ENCODE measurements at regions not wholly inside any gene's neighbourhood (a gene's known extent, or its start where the extent isn't known, plus 50 kb on each side); places are given as distances from the start of the nearest gene placed in this dataset.

- 47% methylated on average over 3 of the region's 3 CpGs for WGBS (ENCODE audit: insufficient coverage, insufficient replicate concordance, low lambda C conversion rate, missing lambda C conversion rate)
- in situ Hi-C loops (cut with MboI), result no loop called here
Measured at GRCh38 chr3:35198857-35199256, 440.5 kb upstream of the ARPP21 start.

GRCh38 chr3:35200056-35200455 is 439.3 kb upstream of the ARPP21 start:
- ATAC-seq (no peak), FAIRE-seq (no peak), DNase-seq (ENCODE audit: low read depth, low spot score) (no peak)
- Histone ChIP-seq H3K9ac (ENCODE audit: control insufficient read depth, insufficient read depth, low read length) (no peak overlapping the region), H2AFZ (ENCODE audit: control insufficient read depth, low read depth, low read length) (no peak overlapping the region), H3K4me1 (ENCODE audit: control insufficient read depth, insufficient read depth, low read length) (no peaks in the 10 kb centered on the region), H3K4me3 (no peak overlapping the region), H3K79me2 (ENCODE audit: control insufficient read depth, insufficient read depth, low read length) (no peaks in the 10 kb centered on the region), H4K20me1 (ENCODE audit: control insufficient read depth, insufficient read depth) (no peaks in the 10 kb centered on the region), H3K4me2 (ENCODE audit: control insufficient read depth, insufficient read depth) (no peak overlapping the region), H3K36me3 (ENCODE audit: control insufficient read depth in 2 of 2, insufficient read depth in 2 of 2, low read length in 1 of 2) (no peaks in the 10 kb centered on the region), H3K27ac (ENCODE audit: control insufficient read depth, insufficient read depth) (no peak overlapping the region), H3K9me3 (replicated peaks; ENCODE audit: control insufficient read depth, insufficient read depth, low read length) (no peaks in the 10 kb centered on the region), H3K27me3 (replicated peaks in 1 of 2; ENCODE audit: control insufficient read depth in 2 of 2, insufficient read depth in 2 of 2, low read length in 1 of 2) (no peaks in the 10 kb centered on the region)
- BruUV-seq (replicated peaks), result no TSS peak
- TF ChIP-seq GABPA (IDR thresholded peaks at IDR 0.05; ENCODE audit: low read depth), result no peak
- TF ChIP-seq ZBED1 (IDR thresholded peaks at IDR 0.05; ENCODE audit: borderline replicate concordance), result no peak
- no peak for TF ChIP-seq BCL11A (IDR thresholded peaks at IDR 0.05; ENCODE audit: low read depth, low read length)
- TF ChIP-seq FOS (IDR thresholded peaks at IDR 0.05; ENCODE audit: borderline replicate concordance, extremely low read depth, insufficient read length), result no peak
- TF ChIP-seq PKNOX1 (IDR thresholded peaks at IDR 0.05), result no peak
- no peak for TF ChIP-seq HSF1 (IDR thresholded peaks at IDR 0.05; ENCODE audit: low read depth, low read length)
- TF ChIP-seq SRF (IDR thresholded peaks at IDR 0.05; ENCODE audit: low read depth in 2 of 2, low read length in 2 of 2), result no peak
- TF ChIP-seq BRCA1 (IDR thresholded peaks at IDR 0.05; ENCODE audit: low read depth, low read length), result no peak
- intact Hi-C loops (cut with micrococcal nuclease; ENCODE audit: unreplicated experiment), result no loop called here
- ChIA-PET RAD21 (ENCODE audit: unreplicated experiment) (no interaction called here), POLR2A (no interaction called here), CTCF (no interaction called here), SMC1A (ENCODE audit: uncharacterized antibody, unreplicated experiment) (no interaction called here)
- in situ Hi-C loops (cut with MboI), result no loop called here

More at GRCh38 chr3:35198857-35199256, 440.5 kb upstream of the ARPP21 start:
- H4K20me1 ChIP-seq (ENCODE audit: control insufficient read depth, insufficient read depth), result no peaks in the 10 kb centered on the region
- H3K79me2 ChIP-seq (ENCODE audit: control insufficient read depth, insufficient read depth, low read length), result no peaks in the 10 kb centered on the region
- H3K4me2 ChIP-seq (ENCODE audit: control insufficient read depth, insufficient read depth), result no peak overlapping the region
- H3K9ac ChIP-seq (ENCODE audit: control insufficient read depth, insufficient read depth, low read length), result no peak overlapping the region
- no peaks in the 10 kb centered on the region for H3K4me1 ChIP-seq (ENCODE audit: control insufficient read depth, insufficient read depth, low read length)
- TF ChIP-seq SUZ12 (IDR thresholded peaks at IDR 0.05; ENCODE audit: unreplicated experiment) (no peak), TBL1XR1 (IDR thresholded peaks at IDR 0.05; ENCODE audit: low read depth, low read length) (no peak), CBFB (IDR thresholded peaks at IDR 0.05; ENCODE audit: low read depth) (no peak), NR2C1 (IDR thresholded peaks at IDR 0.05) (no peak), IRF4 (IDR thresholded peaks at IDR 0.05; ENCODE audit: low read depth, low read length) (no peak), PAX5 (IDR thresholded peaks at IDR 0.05; ENCODE audit: borderline replicate concordance, low read depth, low read length) (no peak)
- no peak overlapping the region for H3K27ac ChIP-seq (ENCODE audit: control insufficient read depth, insufficient read depth)
- H3K36me3 ChIP-seq (ENCODE audit: control insufficient read depth in 2 of 2, insufficient read depth in 2 of 2, low read length in 1 of 2), result no peaks in the 10 kb centered on the region
- RAD21 ChIA-PET (ENCODE audit: unreplicated experiment), result no interaction called here
- no peak for DNase-seq (ENCODE audit: low read depth, low spot score)
- H2AFZ ChIP-seq (ENCODE audit: control insufficient read depth, low read depth, low read length), result no peak overlapping the region
- intact Hi-C loops (cut with micrococcal nuclease; ENCODE audit: unreplicated experiment), result no loop called here
- POLR2A ChIA-PET, result no interaction called here
- SMC1A ChIA-PET (ENCODE audit: uncharacterized antibody, unreplicated experiment), result no interaction called here
- no peaks in the 10 kb centered on the region for H3K27me3 ChIP-seq (replicated peaks in 1 of 2; ENCODE audit: control insufficient read depth in 2 of 2, insufficient read depth in 2 of 2, low read length in 1 of 2)
- H3K4me3 ChIP-seq, result no peak overlapping the region
- BruUV-seq (replicated peaks), result no TSS peak
- CTCF ChIA-PET, result no interaction called here
- no peak for FAIRE-seq
- no peaks in the 10 kb centered on the region for H3K9me3 ChIP-seq (replicated peaks; ENCODE audit: control insufficient read depth, insufficient read depth, low read length)
- ATAC-seq, result no peak
